HL-60 (cell line): ENCODE measurements at regions not wholly inside any gene's neighbourhood (a gene's known extent, or its start where the extent isn't known, plus 50 kb on each side); places are given as distances from the start of the nearest gene placed in this dataset.

Experiments used
- DNase-seq, 2 experiments: peaks; one replicate each; pipeline ENCODE4 v3.0.0-alpha.2; 2010 to 2020; ENCODE audit warnings: low read depth in 1 of 2, low spot score in 1 of 2
- H3K27ac ChIP-seq: fragments of 250-450 bp; sonication (Bioruptor Pico); replicated peaks from 2 replicates; pipeline ENCODE4 v1.5.1; 2020; ENCODE audit warnings: mild to moderate bottlenecking, moderate library complexity
- H3K27me3 ChIP-seq: fragments of 250-450 bp; sonication (Bioruptor Pico); 2 replicates; pipeline ENCODE4 v1.5.1; 2021; ENCODE audit warnings: mild to moderate bottlenecking, moderate library complexity; ENCODE audit not compliant: insufficient read depth, poor library complexity, severe bottlenecking
- H3K4me3 ChIP-seq: replicated peaks from 2 replicates; pipeline ENCODE4 v1.5.1; 2011; ENCODE audit warnings: mild to moderate bottlenecking, control low read depth, low read length; ENCODE audit not compliant: insufficient read depth
- CTCF ChIP-seq: IDR thresholded peaks from one replicate; pipeline ENCODE4 v1.5.1; 2011; ENCODE audit warnings: low read length, control low read depth, inconsistent platforms; ENCODE audit not compliant: insufficient read depth
- GABPA ChIP-seq: IDR thresholded peaks from 2 replicates; pipeline ENCODE4 v1.6.1; 2012; ENCODE audit warnings: low read depth
- POLR2AphosphoS5 ChIP-seq: IDR thresholded peaks from 2 replicates; pipeline ENCODE4 v1.6.1; 2012; ENCODE audit warnings: low read depth
- REST ChIP-seq: IDR thresholded peaks from 2 replicates; pipeline ENCODE4 v1.6.1; 2012; ENCODE audit warnings: low read depth; ENCODE audit not compliant: insufficient replicate concordance
- SPI1 ChIP-seq: IDR thresholded peaks from 2 replicates; pipeline ENCODE4 v1.6.1; 2012; ENCODE audit warnings: low read depth, mild to moderate bottlenecking, borderline replicate concordance

GRCh38 chrX:125628435-125628834 is 308.8 kb downstream of the TEX13C start:
- Histone ChIP-seq H3K4me3 (no peak overlapping the region), H3K27me3 (no peaks in the 10 kb centered on the region), H3K27ac (no peak overlapping the region)
- DNase-seq: no peak
- TF ChIP-seq GABPA (no peak), POLR2AphosphoS5 (no peak), REST (no peak), CTCF (no peak), SPI1 (no peak)

- TF ChIP-seq CTCF (no peak), SPI1 (no peak), REST (no peak)
- no peak overlapping the region for H3K27ac ChIP-seq
- H3K4me3 ChIP-seq: no peak overlapping the region
- H3K27me3 ChIP-seq: no peaks in the 10 kb centered on the region
- DNase-seq: no peak
These were observed 321.7 kb downstream of the TEX13C start for GRCh38 chrX:125641405-125641804.

- peak in 1 of 2 experiments; percentile 3 for DNase-seq
- Histone ChIP-seq H3K27me3 (no peaks in the 10 kb centered on the region), H3K4me3 (no peak overlapping the region), H3K27ac (no peak overlapping the region)
- TF ChIP-seq GABPA: no peak
- TF ChIP-seq POLR2AphosphoS5: no peak
- no peak for TF ChIP-seq REST
- no peak for TF ChIP-seq SPI1
- TF ChIP-seq CTCF: no peak
These were observed 326.5 kb downstream of the TEX13C start for GRCh38 chrX:125646195-125646594.
